ENCODE measurements at regions not wholly inside any gene's neighbourhood (a gene's known extent, or its start where the extent isn't known, plus 50 kb on each side); places are given as distances from the start of the nearest gene placed in this dataset. TPM values are rescaled to one million over a fixed set of nuclear protein-coding genes. Genes with fewer than 3 reads are reported as not detected.

Small RNAs in the stretch of these regions (microRNA-seq; reads per million reads assigned to microRNA genes)
- not detected for gene MIR6724-3
- not detected for gene MIR6724-4

Small RNAs in the stretch of these regions (small RNA-seq; reads per million reads assigned to genes)
- 0 reads per million in 2 donors for gene MIR6724-3
- gene MIR6724-4, result 0 reads per million in 2 donors
- 0 reads per million in 2 donors for gene RF01518
- 0 reads per million in 2 donors for gene RNA5-8SN2
